ENCODE measurements at regions not wholly inside any gene's neighbourhood (a gene's known extent, or its start where the extent isn't known, plus 50 kb on each side); places are given as distances from the start of the nearest gene placed in this dataset.

- H3K36me3 ChIP-seq (ENCODE audit: control insufficient read depth, insufficient read depth, low read length) = no peaks in the 10 kb centered on the region
- no peak for TF ChIP-seq CTCF (IDR thresholded peaks at IDR 0.05; ENCODE audit: insufficient read depth, low read length, poor library complexity, severe bottlenecking)
- DNase-seq (ENCODE audit: low read depth) = no peak
- no peak overlapping the region for H3K4me3 ChIP-seq (ENCODE audit: low read depth, low read length)
- no peaks in the 10 kb centered on the region for H3K27me3 ChIP-seq (ENCODE audit: control insufficient read depth, insufficient read depth, low read length)
Measured at GRCh38 chr1:96002969-96003964, 718.3 kb upstream of the PTBP2 start.

- no peaks in the 10 kb centered on the region for H3K36me3 ChIP-seq (ENCODE audit: control insufficient read depth, insufficient read depth, low read length)
- DNase-seq (ENCODE audit: low read depth) = no peak
- no peaks in the 10 kb centered on the region for H3K27me3 ChIP-seq (ENCODE audit: control insufficient read depth, insufficient read depth, low read length)
- no peak overlapping the region for H3K4me3 ChIP-seq (ENCODE audit: low read depth, low read length)
- no peak for TF ChIP-seq CTCF (IDR thresholded peaks at IDR 0.05; ENCODE audit: insufficient read depth, low read length, poor library complexity, severe bottlenecking)
Measured at GRCh38 chr1:96009831-96010434, 711.7 kb upstream of the PTBP2 start.

- no peak for DNase-seq (ENCODE audit: low read depth)
- Histone ChIP-seq H3K4me3 (ENCODE audit: low read depth, low read length) (no peak overlapping the region), H3K27me3 (ENCODE audit: control insufficient read depth, insufficient read depth, low read length) (no peaks in the 10 kb centered on the region), H3K36me3 (ENCODE audit: control insufficient read depth, insufficient read depth, low read length) (no peaks in the 10 kb centered on the region)
- TF ChIP-seq CTCF (IDR thresholded peaks at IDR 0.05; ENCODE audit: insufficient read depth, low read length, poor library complexity, severe bottlenecking) = no peak
Measured at GRCh38 chr1:96011606-96012005, 710.0 kb upstream of the PTBP2 start.

- Histone ChIP-seq H3K36me3 (ENCODE audit: control insufficient read depth, insufficient read depth, low read length) (no peaks in the 10 kb centered on the region), H3K4me3 (ENCODE audit: low read depth, low read length) (no peak overlapping the region), H3K27me3 (ENCODE audit: control insufficient read depth, insufficient read depth, low read length) (no peaks in the 10 kb centered on the region)
- no peak for DNase-seq (ENCODE audit: low read depth)
- no peak for TF ChIP-seq CTCF (IDR thresholded peaks at IDR 0.05; ENCODE audit: insufficient read depth, low read length, poor library complexity, severe bottlenecking)
Measured at GRCh38 chr1:96016219-96016618, 705.4 kb upstream of the PTBP2 start.

GRCh38 chr1:96020378-96020777 is 701.2 kb upstream of the PTBP2 start:
- no peak for TF ChIP-seq CTCF (IDR thresholded peaks at IDR 0.05; ENCODE audit: insufficient read depth, low read length, poor library complexity, severe bottlenecking)
- Histone ChIP-seq H3K4me3 (ENCODE audit: low read depth, low read length) (no peak overlapping the region), H3K36me3 (ENCODE audit: control insufficient read depth, insufficient read depth, low read length) (no peaks in the 10 kb centered on the region), H3K27me3 (ENCODE audit: control insufficient read depth, insufficient read depth, low read length) (no peaks in the 10 kb centered on the region)
- DNase-seq (ENCODE audit: low read depth) = no peak
